ENCODE measurements at regions not wholly inside any gene's neighbourhood (a gene's known extent, or its start where the extent isn't known, plus 50 kb on each side); places are given as distances from the start of the nearest gene placed in this dataset.
"Not testable (repeated sequence)": the region's sequence is repeated elsewhere in the genome, so short reads cannot be mapped to it uniquely, and the experiment has no call there.

DNA sequence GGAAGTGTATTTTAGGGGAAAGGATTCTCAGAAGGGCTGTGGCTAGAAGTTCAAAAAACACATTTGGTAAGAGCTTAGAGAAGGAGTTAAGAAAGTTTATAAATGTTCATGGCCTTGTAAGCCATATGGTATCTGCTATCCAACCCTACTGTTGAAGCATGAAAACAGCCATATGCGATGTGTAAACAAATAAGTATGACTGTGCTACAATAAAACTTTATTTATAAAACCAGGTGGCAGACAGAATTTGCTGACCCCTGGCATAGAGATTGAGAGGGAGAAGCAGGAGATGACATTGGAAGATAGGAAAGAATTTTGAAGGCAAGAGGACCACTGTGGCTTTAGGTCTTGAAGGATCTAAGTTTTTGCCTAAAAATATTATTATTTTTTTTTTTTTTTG lies 583.5 kb downstream of the DOK5 start:
- DNase-seq (ENCODE audit: low spot score): no peak

- no peak for DNase-seq (ENCODE audit: low spot score)
Measured at GRCh38 chr20:55057779-55058415, 582.5 kb downstream of the DOK5 start.

- DNase-seq (ENCODE audit: low spot score): no peak
Measured at GRCh38 chr20:55054453-55054852, 579.1 kb downstream of the DOK5 start.

GRCh38 chr20:55053389-55053788 lies 578.0 kb downstream of the DOK5 start:
- DNase-seq (ENCODE audit: low spot score): no peak

- DNase-seq (ENCODE audit: low spot score): no peak
Measured at GRCh38 chr20:55052459-55052858, 577.1 kb downstream of the DOK5 start.

- no peak for DNase-seq (ENCODE audit: low spot score)
Measured at GRCh38 chr20:55038684-55039083, 563.3 kb downstream of the DOK5 start.

GRCh38 chr20:55031971-55032370 lies 556.6 kb downstream of the DOK5 start:
- no peak for DNase-seq (ENCODE audit: low spot score)

DNA sequence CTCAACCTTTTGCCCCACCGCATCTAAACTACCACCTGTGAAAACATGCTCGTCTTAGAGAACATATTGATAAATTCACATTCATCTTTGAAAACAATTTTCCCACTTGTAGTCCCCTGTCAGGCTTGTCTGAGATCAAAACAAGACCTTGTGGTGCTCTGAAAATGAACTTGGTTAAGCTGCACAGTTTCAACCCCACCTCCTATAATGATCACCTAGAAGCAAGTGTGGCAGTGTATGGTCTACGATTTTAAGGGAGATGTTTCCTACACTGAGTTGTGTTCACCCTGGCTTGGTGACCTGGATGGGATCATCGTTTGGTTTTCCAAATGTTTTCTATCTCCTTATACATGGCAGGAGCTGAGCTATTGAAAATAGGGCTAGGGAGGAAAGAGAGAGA lies 539.4 kb downstream of the DOK5 start:
- DNase-seq (ENCODE audit: low spot score): no peak

DNA sequence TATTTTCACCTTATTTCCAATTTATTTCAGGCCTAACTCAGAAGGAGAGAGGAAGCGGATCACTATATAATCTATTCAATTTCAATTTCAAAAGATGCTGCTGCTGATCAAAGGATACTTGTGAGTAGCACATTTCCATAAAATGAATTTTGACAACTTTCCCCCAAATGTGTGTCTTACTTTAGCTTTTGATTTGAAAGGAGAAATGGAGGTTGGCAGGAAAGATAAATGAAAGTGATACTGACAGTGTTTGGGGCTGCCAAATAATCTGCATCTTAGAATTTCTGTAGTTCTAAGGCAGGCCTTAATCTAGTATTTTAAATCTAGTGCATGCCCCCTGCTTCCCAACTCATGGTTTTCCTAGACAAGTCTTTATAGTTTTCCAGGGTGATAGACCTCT lies 535.4 kb downstream of the DOK5 start:
- no peak for DNase-seq (ENCODE audit: low spot score)

DNA sequence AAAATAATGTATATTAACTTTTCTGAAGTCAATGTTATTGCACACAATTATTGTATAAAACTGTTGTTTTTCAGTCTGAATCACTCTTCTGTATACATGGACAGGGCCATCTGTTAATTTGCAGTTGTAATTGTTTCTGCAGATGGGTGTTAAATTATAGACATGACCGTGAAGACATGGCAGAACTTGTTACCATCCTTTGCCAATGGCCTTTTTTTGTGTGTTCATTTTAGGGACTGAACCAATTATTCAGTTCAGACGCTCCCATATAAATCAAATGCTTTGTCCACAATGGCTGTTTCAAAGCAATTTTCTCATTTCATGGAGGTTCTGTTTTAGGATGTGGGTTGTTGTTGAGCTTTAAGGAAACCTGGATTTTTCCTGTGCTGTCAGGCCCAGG lies 533.7 kb downstream of the DOK5 start:
- DNase-seq (ENCODE audit: low spot score): no peak

GRCh38 chr20:55004044-55004443 lies 528.7 kb downstream of the DOK5 start:
- no peak for DNase-seq (ENCODE audit: low spot score)

- DNase-seq (ENCODE audit: low spot score): no peak
Measured at GRCh38 chr20:54995553-54995952, 520.2 kb downstream of the DOK5 start.

DNA sequence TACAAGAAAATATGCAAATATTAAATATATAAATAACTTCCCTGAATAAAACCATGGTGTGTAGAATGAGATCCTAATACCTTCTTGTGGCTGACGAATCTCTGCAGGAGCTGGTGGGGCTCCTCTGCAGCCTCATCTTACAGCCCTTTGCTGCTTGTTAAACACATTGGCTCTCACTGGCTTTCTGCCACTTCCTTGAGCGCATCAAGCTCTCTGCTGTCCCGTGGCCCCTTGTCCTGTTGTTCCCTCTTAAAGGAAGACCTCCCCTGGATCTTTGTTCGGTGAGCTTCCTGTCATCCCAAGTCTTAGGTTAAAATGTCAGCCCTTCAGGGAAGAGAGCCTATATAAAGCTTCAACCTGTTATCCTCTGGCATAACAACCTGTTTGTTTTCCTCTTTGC lies 519.6 kb downstream of the DOK5 start:
- DNase-seq (ENCODE audit: low spot score): no peak

DNA sequence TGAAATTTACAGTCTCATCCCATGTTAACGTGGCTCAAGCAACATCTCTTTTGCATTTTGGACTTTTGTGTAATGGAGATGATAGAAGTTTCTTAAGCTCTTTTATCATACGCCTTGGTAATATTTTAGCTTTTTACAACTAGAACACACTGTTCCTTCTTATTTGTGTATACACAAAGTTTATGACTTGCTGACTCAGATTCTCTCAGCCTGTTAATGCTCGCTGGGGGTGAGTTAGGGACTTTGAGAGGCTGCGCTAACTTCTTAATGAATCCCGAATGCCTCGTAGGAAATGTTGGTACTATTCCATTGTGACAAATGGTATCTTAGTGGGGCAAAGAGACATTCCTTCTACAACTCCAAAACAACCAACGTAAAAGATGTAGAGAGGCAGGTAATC lies 509.7 kb downstream of the DOK5 start:
- DNase-seq (ENCODE audit: low spot score): no peak

GRCh38 chr20:54984104-54984448 lies 508.7 kb downstream of the DOK5 start:
- DNase-seq (ENCODE audit: low spot score): no peak

DNA sequence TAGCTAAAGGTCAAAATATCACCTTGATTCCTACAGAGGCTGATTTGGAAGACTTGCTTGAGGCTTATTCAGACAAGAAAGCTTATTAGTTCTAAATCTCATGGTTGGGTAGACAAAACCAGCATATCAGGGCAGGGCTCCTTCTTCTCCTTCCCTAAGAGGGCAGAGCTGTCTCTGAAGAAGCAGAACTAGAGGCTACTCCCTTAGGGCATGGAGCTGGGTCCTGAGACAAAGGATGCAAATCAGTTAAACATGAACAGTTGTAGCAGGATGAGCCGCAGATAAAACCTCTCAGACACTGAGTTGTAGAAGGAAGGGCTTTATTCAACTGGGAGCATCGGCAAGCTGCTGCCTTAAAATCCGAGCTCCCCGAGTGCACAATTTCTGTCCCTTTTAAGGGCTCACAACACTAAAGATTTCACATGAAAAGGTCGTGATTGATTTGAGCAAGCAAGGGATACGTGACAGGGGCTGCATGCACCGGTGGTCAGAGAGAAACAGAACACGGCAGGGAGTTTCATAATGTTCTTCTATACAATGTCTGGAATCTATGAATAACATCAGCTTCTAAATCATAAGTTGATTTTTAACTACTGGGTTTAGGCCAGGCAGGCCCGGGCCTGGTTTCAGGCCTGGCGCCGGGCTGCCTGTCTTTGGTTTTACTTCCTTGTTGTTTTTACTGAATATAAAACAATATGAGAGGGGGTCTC lies 508.2 kb downstream of the DOK5 start:
- not testable (repeated sequence) for DNase-seq (ENCODE audit: low spot score)

DNA sequence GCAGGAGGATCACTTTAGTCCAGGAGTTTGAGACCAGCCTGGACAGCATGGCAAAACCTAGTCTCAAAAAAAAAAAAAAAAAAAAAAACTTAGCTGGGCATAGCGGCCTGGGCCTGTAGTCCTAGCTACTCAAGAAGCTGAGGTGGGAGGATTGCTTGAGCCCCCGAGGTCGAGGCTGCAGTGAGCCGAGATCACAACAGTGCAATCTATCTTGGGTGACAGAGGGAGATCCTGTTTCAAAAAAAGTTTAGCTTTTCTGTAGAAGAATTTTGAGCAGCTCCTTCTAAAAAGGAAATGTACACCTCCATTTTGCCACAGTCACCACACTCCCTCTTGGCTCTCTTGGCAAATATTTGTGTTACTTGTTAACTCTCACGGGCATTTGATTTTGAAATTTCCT lies 505.8 kb downstream of the DOK5 start:
- DNase-seq (ENCODE audit: low spot score): no peak

GRCh38 chr20:54980103-54980960 lies 504.9 kb downstream of the DOK5 start:
- DNase-seq (ENCODE audit: low spot score): no peak

- DNase-seq (ENCODE audit: low spot score): no peak
Measured at GRCh38 chr20:54950304-54950703, 474.9 kb downstream of the DOK5 start.

DNA sequence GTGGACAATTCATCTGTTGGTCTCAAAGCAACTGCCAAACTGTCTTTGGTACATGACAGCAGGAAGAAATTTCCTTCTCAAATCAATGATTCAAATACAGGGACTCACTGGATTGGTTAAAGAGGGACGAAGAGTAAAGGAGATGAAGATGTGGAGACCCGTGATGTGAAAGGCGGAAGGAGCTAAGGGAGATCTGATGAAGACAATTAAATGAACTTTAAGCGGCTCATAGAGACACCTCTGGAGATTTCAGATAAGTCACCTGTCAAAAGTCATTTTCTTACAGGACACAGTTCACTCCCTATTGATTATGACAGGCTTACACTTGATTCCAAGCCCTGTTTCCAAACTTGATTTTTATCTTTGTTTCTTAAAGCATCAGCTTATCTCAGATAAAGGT lies 466.3 kb downstream of the DOK5 start:
- no peak for DNase-seq (ENCODE audit: low spot score)

DNA sequence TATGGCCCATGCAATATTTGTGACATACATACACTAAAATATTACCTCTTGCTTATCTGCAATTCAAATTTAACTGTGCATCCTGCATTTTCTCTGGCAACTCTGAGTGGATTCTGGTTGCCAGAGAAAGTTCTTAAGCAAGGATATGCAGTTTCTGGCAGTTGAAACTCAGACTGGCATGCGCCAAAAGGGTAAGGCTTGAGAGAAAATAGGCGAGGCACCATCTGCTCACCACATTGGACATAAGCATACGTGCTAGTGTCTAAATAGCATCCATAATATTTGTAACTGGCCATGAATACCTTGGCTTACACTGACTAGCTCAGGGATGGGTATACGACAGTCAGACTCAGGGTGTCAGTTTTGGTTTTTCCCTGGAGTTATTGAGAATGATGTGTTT lies 465.1 kb downstream of the DOK5 start:
- DNase-seq (ENCODE audit: low spot score): no peak

DNA sequence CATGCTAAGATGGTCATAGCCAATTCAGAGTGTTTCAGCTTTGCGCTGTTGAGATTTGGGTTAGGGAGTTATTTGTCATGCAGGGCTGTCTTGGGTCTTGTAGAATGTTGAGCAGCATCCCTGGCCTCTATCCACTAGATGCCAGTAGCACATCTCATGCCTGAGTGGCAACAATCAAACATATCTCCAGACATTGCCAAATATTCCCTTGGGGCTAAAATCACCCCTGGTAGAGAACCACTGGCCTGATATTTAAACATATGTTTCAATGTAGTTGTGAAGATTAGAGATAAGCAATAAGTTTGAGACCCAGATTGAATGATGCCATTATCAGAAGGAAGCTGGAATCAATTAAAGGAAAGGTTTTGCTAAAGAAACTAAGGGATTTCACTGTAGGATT lies 463.3 kb downstream of the DOK5 start:
- DNase-seq (ENCODE audit: low spot score): no peak

GRCh38 chr20:54933212-54933904 lies 458.0 kb downstream of the DOK5 start:
- DNase-seq (ENCODE audit: low spot score): no peak
